HG03571 (cell line): ENCODE measurements at regions not wholly inside any gene's neighbourhood (a gene's known extent, or its start where the extent isn't known, plus 50 kb on each side); places are given as distances from the start of the nearest gene placed in this dataset.

Source experiments
- ATAC-seq: cut with Tn5 transposase; IDR thresholded peaks from one replicate; pipeline ENCODE4 v1.9.1; 2021; ENCODE audit not compliant: unreplicated experiment

GRCh38 chr5:174356536-174356935, 311.0 kb downstream of the NSG2 start:
- ATAC-seq = no peak

- no peak for ATAC-seq
These were observed 312.8 kb downstream of the NSG2 start for GRCh38 chr5:174358276-174358675.

GRCh38 chr5:174359071-174359470, 313.6 kb downstream of the NSG2 start:
- no peak for ATAC-seq

- no peak for ATAC-seq
These were observed 317.0 kb downstream of the NSG2 start for GRCh38 chr5:174362514-174362913.

GRCh38 chr5:174363934-174364333, 318.4 kb downstream of the NSG2 start:
- no peak for ATAC-seq

GRCh38 chr5:174364676-174365075, 319.2 kb downstream of the NSG2 start:
- ATAC-seq = no peak

- ATAC-seq = no peak
These were observed 326.1 kb downstream of the NSG2 start for GRCh38 chr5:174371600-174372094.

GRCh38 chr5:174374206-174374605, 328.7 kb downstream of the NSG2 start:
- ATAC-seq = no peak

GRCh38 chr5:174376056-174376455, 330.6 kb downstream of the NSG2 start:
- no peak for ATAC-seq

GRCh38 chr5:174376726-174377373, 331.3 kb downstream of the NSG2 start:
- no peak for ATAC-seq

GRCh38 chr5:174378121-174378874, 332.8 kb downstream of the NSG2 start:
- no peak for ATAC-seq

GRCh38 chr5:174380311-174380710, 334.8 kb downstream of the NSG2 start:
- no peak for ATAC-seq

GRCh38 chr5:174381241-174381640, 335.7 kb downstream of the NSG2 start:
- no peak for ATAC-seq

- no peak for ATAC-seq
These were observed 338.0 kb downstream of the NSG2 start for GRCh38 chr5:174383210-174384167.

GRCh38 chr5:174384509-174384947, 339.0 kb downstream of the NSG2 start:
- no peak for ATAC-seq

- no peak for ATAC-seq
These were observed 338.1 kb upstream of the MSX2 start for GRCh38 chr5:174386306-174386705.

GRCh38 chr5:174386846-174387245, 337.5 kb upstream of the MSX2 start:
- no peak for ATAC-seq

- ATAC-seq = no peak
These were observed 336.9 kb upstream of the MSX2 start for GRCh38 chr5:174387448-174387847.

- ATAC-seq = no peak
These were observed 331.5 kb upstream of the MSX2 start for GRCh38 chr5:174392892-174393291.

GRCh38 chr5:174396541-174396940, 327.8 kb upstream of the MSX2 start:
- ATAC-seq = no peak

- no peak for ATAC-seq
These were observed 327.2 kb upstream of the MSX2 start for GRCh38 chr5:174397206-174397605.
